Panc1 (cell line): ENCODE measurements at regions not wholly inside any gene's neighbourhood (a gene's known extent, or its start where the extent isn't known, plus 50 kb on each side); places are given as distances from the start of the nearest gene placed in this dataset.

ENCODE experiments used
- CTCF ChIP-seq: fragments of 450-650 bp; IDR thresholded peaks from 2 replicates; pipeline ENCODE4 v1.5.1; 2017; ENCODE audit warnings: mild to moderate bottlenecking
- POLR2AphosphoS5 ChIP-seq: IDR thresholded peaks from 2 replicates; pipeline ENCODE4 v1.6.1; 2012; ENCODE audit warnings: mild to moderate bottlenecking, low read depth, low read length, moderate library complexity
- REST ChIP-seq, 2 experiments: IDR thresholded peaks; 2 replicates each; pipeline ENCODE4 v1.6.1; 2011 to 2012; ENCODE audit warnings: low read depth in 2 of 2, control low read depth in 1 of 2, low read length in 1 of 2, mild to moderate bottlenecking in 1 of 2, moderate library complexity in 1 of 2; ENCODE audit not compliant: insufficient read depth in 1 of 2
- SIN3A ChIP-seq: IDR thresholded peaks from 2 replicates; pipeline ENCODE4 v1.6.1; 2012; ENCODE audit warnings: low read depth, mild to moderate bottlenecking, low read length, moderate library complexity, borderline replicate concordance; ENCODE audit not compliant: insufficient read depth
- TCF7L2 ChIP-seq: IDR thresholded peaks from 2 replicates; pipeline ENCODE4 v1.6.1; 2011; ENCODE audit warnings: mild to moderate bottlenecking, low read depth, low read length, inconsistent platforms

- TF ChIP-seq CTCF (no peak), POLR2AphosphoS5 (no peak), REST (IDR thresholded peaks at IDR 0.05; ENCODE audit: insufficient read depth in 1 of 2, low read depth in 2 of 2, low read length in 1 of 2) (no peak), SIN3A (no peak), TCF7L2 (no peak)
Observed at GRCh38 chr2:210954386-210954907, 398.0 kb downstream of the CPS1 start.
